Mucosa of rectum (tissue), 2 donors: ENCODE measurements at regions not wholly inside any gene's neighbourhood (a gene's known extent, or its start where the extent isn't known, plus 50 kb on each side); places are given as distances from the start of the nearest gene placed in this dataset.

Source experiments
- H3K27ac ChIP-seq, 2 donors: one replicate each; pipeline ENCODE4 v1.7.0; 2013; ENCODE audit warnings: inconsistent platforms in 2 of 2, low read depth in 2 of 2, low read length in 2 of 2
- H3K27me3 ChIP-seq, 2 donors: one replicate each; pipeline ENCODE4 v1.7.0; 2013; ENCODE audit warnings: low read length in 2 of 2; ENCODE audit not compliant: control insufficient read depth in 2 of 2, insufficient read depth in 2 of 2
- H3K36me3 ChIP-seq, 2 donors: one replicate each; pipeline ENCODE4 v1.7.0; 2013; ENCODE audit warnings: low read length in 2 of 2; ENCODE audit not compliant: control insufficient read depth in 2 of 2, insufficient read depth in 2 of 2
- H3K4me1 ChIP-seq, 2 donors: one replicate each; pipeline ENCODE4 v1.7.0; 2013; ENCODE audit warnings: low read length in 2 of 2, mild to moderate bottlenecking in 1 of 2; ENCODE audit not compliant: control insufficient read depth in 2 of 2, insufficient read depth in 2 of 2
- H3K4me3 ChIP-seq, 2 donors: one replicate each; pipeline ENCODE4 v1.7.0; 2013; ENCODE audit warnings: low read length in 2 of 2
- H3K9ac ChIP-seq, 2 donors: one replicate each; pipeline ENCODE4 v1.7.0; 2013; ENCODE audit warnings: low read length in 2 of 2, low read depth in 1 of 2, mild to moderate bottlenecking in 1 of 2
- H3K9me3 ChIP-seq, 2 donors: one replicate each; pipeline ENCODE4 v1.7.0; 2013; ENCODE audit warnings: low read length in 2 of 2; ENCODE audit not compliant: control insufficient read depth in 2 of 2
- donor health status: healthy.
- donor health status: Normal muscosa, but diverticular disease.

GRCh38 chr11:134554106-134554505 is 142.1 kb upstream of the B3GAT1 start:
- no peaks in the 10 kb centered on the region for H3K9me3 ChIP-seq
- H3K27me3 ChIP-seq: peaks cover 0 to 2% of the 10 kb centered on the region in 2 donors
- H3K27ac ChIP-seq: no peak overlapping the region
- H3K4me1 ChIP-seq: no peaks in the 10 kb centered on the region
- no peak overlapping the region for H3K4me3 ChIP-seq
- no peak overlapping the region for H3K9ac ChIP-seq
- no peaks in the 10 kb centered on the region for H3K36me3 ChIP-seq

- no peak overlapping the region for H3K4me3 ChIP-seq
- H3K27ac ChIP-seq: no peak overlapping the region
- no peaks in the 10 kb centered on the region for H3K36me3 ChIP-seq
- H3K9me3 ChIP-seq: no peaks in the 10 kb centered on the region
- no peaks in the 10 kb centered on the region for H3K4me1 ChIP-seq
- H3K9ac ChIP-seq: no peak overlapping the region
- no peaks in the 10 kb centered on the region for H3K27me3 ChIP-seq
Observed at GRCh38 chr11:134552749-134553148, 140.7 kb upstream of the B3GAT1 start.

GRCh38 chr11:134545521-134545920 is 133.5 kb upstream of the B3GAT1 start:
- Histone ChIP-seq H3K36me3 (no peaks in the 10 kb centered on the region), H3K9me3 (no peaks in the 10 kb centered on the region), H3K4me3 (no peak overlapping the region), H3K9ac (no peak overlapping the region), H3K27me3 (peaks cover 0 to 3% of the 10 kb centered on the region in 2 donors), H3K27ac (no peak overlapping the region), H3K4me1 (peaks cover 8 to 12% of the 10 kb centered on the region in 2 donors)

- Histone ChIP-seq H3K9ac (no peak overlapping the region), H3K27me3 (peaks cover 0 to 3% of the 10 kb centered on the region in 2 donors), H3K36me3 (no peaks in the 10 kb centered on the region), H3K9me3 (no peaks in the 10 kb centered on the region), H3K4me1 (peaks cover 8 to 12% of the 10 kb centered on the region in 2 donors), H3K27ac (no peak overlapping the region), H3K4me3 (no peak overlapping the region)
Observed at GRCh38 chr11:134544095-134544815, 132.2 kb upstream of the B3GAT1 start.

GRCh38 chr11:134543645-134544044 is 131.6 kb upstream of the B3GAT1 start:
- Histone ChIP-seq H3K27ac (no peak overlapping the region), H3K9ac (no peak overlapping the region), H3K4me1 (peaks cover 8 to 12% of the 10 kb centered on the region in 2 donors), H3K27me3 (peaks cover 0 to 3% of the 10 kb centered on the region in 2 donors), H3K4me3 (no peak overlapping the region), H3K9me3 (no peaks in the 10 kb centered on the region), H3K36me3 (no peaks in the 10 kb centered on the region)

- H3K9ac ChIP-seq: no peak overlapping the region
- H3K4me3 ChIP-seq: no peak overlapping the region
- no peaks in the 10 kb centered on the region for H3K36me3 ChIP-seq
- no peaks in the 10 kb centered on the region for H3K9me3 ChIP-seq
- peaks cover 8 to 12% of the 10 kb centered on the region in 2 donors for H3K4me1 ChIP-seq
- peaks cover 0 to 3% of the 10 kb centered on the region in 2 donors for H3K27me3 ChIP-seq
- no peak overlapping the region for H3K27ac ChIP-seq
Observed at GRCh38 chr11:134543241-134543640, 131.2 kb upstream of the B3GAT1 start.

- Histone ChIP-seq H3K4me1 (peaks cover 8 to 12% of the 10 kb centered on the region in 2 donors), H3K27ac (no peak overlapping the region), H3K36me3 (no peaks in the 10 kb centered on the region), H3K9me3 (no peaks in the 10 kb centered on the region), H3K27me3 (peaks cover 0 to 3% of the 10 kb centered on the region in 2 donors), H3K9ac (no peak overlapping the region), H3K4me3 (no peak overlapping the region)
Observed at GRCh38 chr11:134542401-134543165, 130.5 kb upstream of the B3GAT1 start.

GRCh38 chr11:134541951-134542350 is 129.9 kb upstream of the B3GAT1 start:
- peaks cover 8 to 12% of the 10 kb centered on the region in 2 donors for H3K4me1 ChIP-seq
- H3K9me3 ChIP-seq: no peaks in the 10 kb centered on the region
- no peaks in the 10 kb centered on the region for H3K27me3 ChIP-seq
- H3K9ac ChIP-seq: no peak overlapping the region
- no peak overlapping the region for H3K27ac ChIP-seq
- no peak overlapping the region for H3K4me3 ChIP-seq
- H3K36me3 ChIP-seq: no peaks in the 10 kb centered on the region

GRCh38 chr11:134541355-134541754 is 129.3 kb upstream of the B3GAT1 start:
- Histone ChIP-seq H3K4me1 (peaks cover 8 to 12% of the 10 kb centered on the region in 2 donors), H3K36me3 (no peaks in the 10 kb centered on the region), H3K27me3 (no peaks in the 10 kb centered on the region), H3K9me3 (no peaks in the 10 kb centered on the region), H3K27ac (no peak overlapping the region), H3K4me3 (no peak overlapping the region), H3K9ac (no peak overlapping the region)

GRCh38 chr11:134539285-134539684 is 127.2 kb upstream of the B3GAT1 start:
- Histone ChIP-seq H3K27ac (no peak overlapping the region), H3K36me3 (no peaks in the 10 kb centered on the region), H3K4me3 (no peak overlapping the region), H3K27me3 (no peaks in the 10 kb centered on the region), H3K9me3 (no peaks in the 10 kb centered on the region), H3K4me1 (peaks cover 8 to 12% of the 10 kb centered on the region in 2 donors), H3K9ac (no peak overlapping the region)
